NCI-H510A (cell line): ENCODE measurements at regions not wholly inside any gene's neighbourhood (a gene's known extent, or its start where the extent isn't known, plus 50 kb on each side); places are given as distances from the start of the nearest gene placed in this dataset.

Experiments used
- DNase-seq: peaks from one replicate; lab custom pipeline; 2025; lab: John Stamatoyannopoulos, UW

GRCh38 chr3:55413236-55413635, 73.9 kb downstream of the WNT5A start:
- no peak for DNase-seq

DNA sequence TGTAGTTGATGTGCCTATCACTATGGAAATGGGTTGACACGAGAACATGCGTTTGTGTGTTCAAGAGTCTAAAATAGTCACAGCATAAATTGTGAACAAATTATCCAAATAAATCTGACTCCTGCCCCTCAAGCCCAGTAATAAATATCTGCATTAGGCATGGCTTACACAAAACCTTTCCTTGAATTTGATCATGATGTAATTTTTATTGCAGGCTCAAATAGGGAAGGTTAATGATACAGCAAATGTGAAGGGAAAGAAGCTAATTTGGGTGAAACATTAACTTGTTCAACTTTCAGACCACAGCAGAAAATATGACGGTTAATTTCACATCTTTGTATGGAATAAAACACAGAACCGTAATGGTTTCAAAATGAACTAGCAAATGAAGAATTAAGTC, 74.6 kb downstream of the WNT5A start:
- DNase-seq, result no peak

DNA sequence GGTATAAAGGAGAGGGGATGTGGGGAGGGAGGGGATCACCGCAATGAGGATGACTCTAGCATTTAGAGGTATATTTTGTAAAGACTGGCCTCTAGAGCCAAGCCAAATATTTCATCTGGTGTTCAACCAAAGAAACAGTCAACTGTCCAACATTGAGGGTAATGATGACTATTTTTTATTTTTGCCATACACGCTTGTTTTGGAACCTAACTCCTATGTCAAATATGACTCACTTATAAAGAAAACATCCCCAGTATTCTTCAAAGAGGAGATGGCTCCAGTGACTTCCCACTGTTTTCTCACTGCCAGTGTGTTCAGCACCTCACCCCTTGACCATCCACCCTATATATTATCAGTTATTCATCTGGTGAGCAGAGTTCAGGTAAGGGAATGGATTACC, 77.3 kb downstream of the WNT5A start:
- no peak for DNase-seq

DNA sequence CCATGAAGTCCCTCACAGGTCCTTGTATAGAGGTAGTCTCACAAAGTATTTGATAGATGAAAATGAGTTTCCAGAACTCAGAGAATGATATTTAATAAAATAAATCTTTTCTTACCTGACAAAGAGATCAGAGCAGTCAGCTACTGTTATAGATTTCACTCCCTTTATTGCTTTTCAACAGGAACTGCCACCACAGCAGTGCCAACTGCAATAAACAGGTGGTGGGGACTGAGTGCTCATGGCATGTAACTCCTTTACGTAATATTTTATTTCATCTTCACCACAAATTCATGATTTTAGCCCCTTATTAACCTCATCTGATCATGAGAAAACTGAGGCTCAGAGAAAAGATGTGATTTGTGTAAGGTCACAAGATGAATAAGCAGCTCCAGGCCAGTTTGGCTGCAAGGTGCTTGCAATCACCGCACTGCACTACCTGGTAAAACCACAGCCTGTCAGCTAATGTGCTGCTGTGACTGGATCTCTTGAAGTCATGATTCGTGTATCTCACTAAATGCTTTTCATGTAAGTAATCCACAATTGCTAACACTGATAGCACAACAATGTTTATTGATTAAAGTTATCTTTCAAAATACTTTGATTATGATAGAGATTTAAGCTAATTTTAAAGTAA, 78.8 kb downstream of the WNT5A start:
- DNase-seq, result no peak

DNA sequence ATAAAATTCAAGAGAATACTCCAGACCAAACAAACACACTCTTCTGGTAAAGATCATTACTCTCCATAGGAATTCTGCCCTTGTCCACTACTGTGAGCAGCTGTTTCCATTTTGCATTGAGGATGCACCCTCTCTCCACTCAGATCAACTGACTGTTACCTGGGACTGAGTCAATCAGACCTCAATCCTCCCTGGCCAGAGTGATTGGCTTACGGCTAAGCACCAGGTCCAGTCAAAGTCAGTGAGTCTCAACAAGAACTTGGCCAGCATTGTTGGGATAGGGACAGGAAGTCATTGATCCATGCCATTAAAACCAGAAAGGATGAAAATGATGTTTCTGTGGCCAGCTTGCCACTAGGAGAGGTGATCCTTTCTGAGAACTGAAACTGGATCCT, 79.7 kb downstream of the WNT5A start:
- no peak for DNase-seq

- DNase-seq, result no peak
These were observed 80.2 kb downstream of the WNT5A start for GRCh38 chr3:55406696-55407425.

GRCh38 chr3:55405436-55405835, 81.7 kb downstream of the WNT5A start:
- DNase-seq, result no peak

GRCh38 chr3:55402886-55403609, 84.1 kb downstream of the WNT5A start:
- no peak for DNase-seq

DNA sequence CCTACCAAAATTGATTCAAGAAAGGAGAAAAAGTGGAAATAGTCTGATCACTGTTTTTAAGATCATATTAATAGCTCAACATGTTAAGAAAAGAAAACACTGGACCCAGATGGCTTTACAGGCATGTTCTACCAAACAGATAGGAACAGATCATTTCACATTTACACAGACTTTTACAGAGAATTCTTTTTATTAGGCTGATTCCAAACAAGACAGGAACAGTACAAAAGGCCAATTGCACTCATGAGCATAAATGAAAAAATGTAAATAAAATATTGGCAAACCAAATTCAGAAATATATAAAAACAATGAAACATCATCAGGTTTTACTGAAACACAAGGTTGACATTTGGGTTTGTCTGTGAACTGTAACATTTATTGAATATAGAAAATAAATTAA, 106.5 kb downstream of the WNT5A start:
- DNase-seq, result no peak

GRCh38 chr3:55376753-55377347, 110.3 kb downstream of the WNT5A start:
- DNase-seq, result no peak

GRCh38 chr3:55373423-55373822, 113.7 kb downstream of the WNT5A start:
- no peak for DNase-seq

- no peak for DNase-seq
These were observed 116.8 kb downstream of the WNT5A start for GRCh38 chr3:55370272-55370671.

DNA sequence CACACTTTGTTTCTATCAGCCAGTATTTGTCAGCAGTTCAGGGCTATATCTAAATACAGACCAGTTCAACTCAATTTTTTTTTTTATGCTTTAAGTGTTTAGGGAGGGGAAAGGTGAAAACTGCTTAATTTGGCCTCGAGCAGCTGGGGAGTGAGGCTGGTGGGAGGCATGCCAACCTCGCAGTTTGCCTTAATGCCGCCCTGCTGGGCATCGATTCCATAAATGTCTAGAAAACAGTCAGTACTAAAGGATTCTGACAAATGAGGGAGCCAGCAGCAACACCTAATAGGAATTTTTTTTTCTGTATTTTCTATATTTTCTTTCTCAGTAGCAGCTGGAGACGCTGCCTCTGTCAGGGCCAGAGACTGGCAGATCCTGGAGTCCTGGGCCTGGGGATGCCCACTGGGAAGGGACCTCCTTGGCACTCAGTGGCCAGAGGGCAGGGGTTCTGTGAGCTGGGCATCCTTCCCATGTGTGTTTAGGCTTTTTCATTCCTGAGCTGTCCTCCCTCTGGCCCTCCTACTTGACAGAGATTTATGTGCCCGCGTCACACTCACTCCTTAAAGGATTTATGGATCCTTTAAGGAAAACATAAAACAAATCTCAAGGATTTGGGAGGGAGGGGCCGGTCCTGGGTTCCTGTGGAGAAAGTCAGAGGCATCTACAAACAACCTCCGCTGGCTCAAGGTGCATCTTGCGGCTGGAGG, 117.8 kb downstream of the WNT5A start:
- DNase-seq, result no peak

DNA sequence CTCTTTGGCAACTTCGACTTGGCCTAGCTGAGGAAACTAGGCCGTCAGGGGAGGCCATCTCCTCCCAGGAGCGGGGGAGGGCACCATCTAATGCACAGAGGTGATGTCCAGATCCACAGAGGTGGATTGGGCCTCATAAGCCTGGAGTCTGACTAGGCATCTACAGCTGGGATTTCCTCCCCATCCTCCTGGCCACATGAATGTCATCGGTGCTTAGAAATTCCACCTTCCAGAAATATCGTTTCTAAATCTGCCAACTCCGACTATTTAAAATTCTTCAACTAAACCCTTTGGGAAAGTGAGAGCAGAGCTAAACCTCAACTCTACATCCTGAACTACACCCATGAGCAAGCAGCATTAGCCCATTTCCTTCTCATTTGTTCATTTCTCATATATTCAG, 118.7 kb downstream of the WNT5A start:
- DNase-seq, result no peak

DNA sequence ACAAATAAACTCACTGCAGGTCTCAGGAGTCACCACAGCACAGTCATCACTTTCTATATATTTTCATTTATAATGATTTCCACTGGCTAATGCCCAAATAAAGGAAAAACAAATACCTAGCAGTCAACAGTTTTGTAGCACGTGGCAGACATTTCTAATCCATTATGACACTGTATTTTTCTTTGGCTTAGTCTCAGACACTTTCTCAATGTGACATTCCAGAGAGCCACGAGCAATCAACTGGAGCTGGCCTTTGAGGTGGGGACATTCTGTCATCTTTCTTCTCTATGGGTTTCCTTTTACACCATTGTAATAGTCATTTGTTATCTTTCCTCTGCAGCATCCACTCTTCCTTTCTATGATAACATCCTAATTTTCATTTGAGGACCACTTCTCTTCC, 119.7 kb downstream of the WNT5A start:
- DNase-seq, result no peak

GRCh38 chr3:55364421-55364820, 122.7 kb downstream of the WNT5A start:
- no peak for DNase-seq

DNA sequence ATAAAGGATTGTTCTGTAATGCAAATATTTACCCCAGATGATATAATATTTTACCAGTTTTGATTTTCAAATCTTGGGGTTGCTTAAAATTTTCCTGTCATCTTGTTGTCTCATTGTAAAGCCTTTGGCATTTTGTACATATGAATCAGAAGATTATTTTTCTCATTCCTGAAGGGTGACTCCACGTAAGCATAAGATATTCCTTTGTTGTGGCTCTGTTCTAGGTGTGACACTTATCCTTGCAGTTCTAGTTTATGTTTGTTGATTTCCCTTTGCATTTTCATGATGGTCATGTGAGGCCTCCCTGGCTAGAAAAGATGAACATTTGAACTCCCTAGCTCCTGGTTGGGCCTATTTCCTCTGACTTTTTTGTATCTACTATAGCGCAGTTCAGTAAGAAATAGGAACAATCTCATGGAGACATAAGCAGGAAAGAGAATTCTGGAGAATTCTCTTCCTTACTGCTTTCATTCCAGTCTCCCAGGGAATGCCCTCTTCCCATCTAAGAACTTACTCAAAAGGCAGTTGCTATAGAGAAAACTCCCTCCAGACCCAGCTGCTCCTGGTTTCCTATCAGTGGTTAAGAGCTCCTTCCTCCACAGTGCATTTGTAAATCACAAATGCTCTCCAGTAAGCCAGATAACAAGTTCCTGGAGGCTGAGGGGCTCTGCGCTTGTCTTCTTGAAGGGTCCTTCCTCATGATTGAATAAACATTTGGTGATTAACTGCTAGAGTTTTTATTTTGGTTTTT, 124.7 kb downstream of the WNT5A start:
- DNase-seq, result no peak

- no peak for DNase-seq
These were observed 129.3 kb downstream of the WNT5A start for GRCh38 chr3:55357796-55358195.

- DNase-seq, result no peak
These were observed 134.4 kb downstream of the WNT5A start for GRCh38 chr3:55352668-55353067.

DNA sequence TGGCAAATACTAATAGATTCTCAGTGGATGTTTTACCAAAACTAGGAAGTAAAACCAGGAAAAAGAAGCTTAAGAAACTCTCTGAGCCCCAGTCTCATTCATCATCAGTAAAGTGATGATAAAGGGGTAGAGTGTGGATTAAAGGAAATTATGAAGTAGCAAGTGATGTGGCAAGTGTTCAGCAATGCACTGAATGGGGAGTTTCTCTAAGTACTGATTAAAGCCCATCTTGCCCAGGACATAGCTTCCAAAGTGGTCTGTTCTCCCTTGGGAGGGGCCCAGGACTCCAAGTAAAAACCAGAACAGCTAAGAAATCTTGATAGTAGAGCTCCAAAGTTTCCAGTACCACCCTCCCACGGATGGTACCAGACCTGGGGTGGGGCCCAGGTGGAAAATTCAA, 137.3 kb downstream of the WNT5A start:
- no peak for DNase-seq
